HEK293T (cell line): ENCODE measurements at regions not wholly inside any gene's neighbourhood (a gene's known extent, or its start where the extent isn't known, plus 50 kb on each side); places are given as distances from the start of the nearest gene placed in this dataset.

Experiments
- CTCF ChIA-PET: fragments of 350-600 bp; formaldehyde crosslinking; extraction: SDS; loops from one replicate; lab custom pipeline; 2021; ENCODE audit warnings: antibody characterized with exemption, inconsistent platforms; lab: Yijun Ruan, JAX
- POLR2A ChIA-PET: fragments of 350-600 bp; formaldehyde crosslinking; extraction: SDS; loops from one replicate; lab custom pipeline; 2020; ENCODE audit warnings: antibody characterized with exemption, inconsistent platforms; lab: Yijun Ruan, JAX
- DNase-seq: peaks from one replicate; pipeline ENCODE4 v3.0.0; 2012; ENCODE audit warnings: mixed read lengths; ENCODE audit errors: extremely low spot score
- ARNT ChIP-seq: fragments of 450-650 bp; IDR thresholded peaks from 2 replicates; pipeline ENCODE4 v1.6.1; 2017; ENCODE audit warnings: mild to moderate bottlenecking
- BHLHE40 ChIP-seq: fragments of 450-650 bp; IDR thresholded peaks from 2 replicates; pipeline ENCODE4 v1.6.1; 2016; ENCODE audit warnings: mild to moderate bottlenecking, moderate library complexity, borderline replicate concordance
- CTBP1 ChIP-seq: fragments of 450-650 bp; IDR thresholded peaks from 2 replicates; pipeline ENCODE4 v1.6.1; 2016; ENCODE audit warnings: borderline replicate concordance
- ELF4 ChIP-seq: fragments of 450-650 bp; IDR thresholded peaks from 2 replicates; pipeline ENCODE4 v1.6.1; 2017; ENCODE audit warnings: antibody characterized with exemption
- FOXA1 ChIP-seq: fragments of 450-650 bp; IDR thresholded peaks from 2 replicates; pipeline ENCODE4 v1.6.1; 2016; ENCODE audit warnings: mild to moderate bottlenecking
- FOXK2 ChIP-seq: fragments of 450-650 bp; IDR thresholded peaks from 2 replicates; pipeline ENCODE4 v1.6.1; 2016; ENCODE audit warnings: mild to moderate bottlenecking
- FOXM1 ChIP-seq: fragments of 450-650 bp; IDR thresholded peaks from 2 replicates; pipeline ENCODE4 v1.6.1; 2017; ENCODE audit warnings: mild to moderate bottlenecking, borderline replicate concordance
- HDGF ChIP-seq: fragments of 450-650 bp; IDR thresholded peaks from 2 replicates; pipeline ENCODE4 v1.6.1; 2017; ENCODE audit warnings: antibody characterized with exemption, borderline replicate concordance
- L3MBTL2 ChIP-seq: fragments of 450-650 bp; conservative IDR thresholded peaks from 2 replicates; pipeline ENCODE4 v1.6.1; 2016; ENCODE audit warnings: mild to moderate bottlenecking
- LEF1 ChIP-seq: fragments of 450-650 bp; IDR thresholded peaks from 2 replicates; pipeline ENCODE4 v1.6.1; 2017; ENCODE audit warnings: mild to moderate bottlenecking, borderline replicate concordance
- NFRKB ChIP-seq: fragments of 450-650 bp; IDR thresholded peaks from 2 replicates; pipeline ENCODE4 v1.6.1; 2016; ENCODE audit warnings: mild to moderate bottlenecking, moderate library complexity
- SP1 ChIP-seq: fragments of 450-650 bp; IDR thresholded peaks from 2 replicates; pipeline ENCODE4 v1.6.1; 2017
- SUZ12 ChIP-seq: fragments of 450-650 bp; IDR thresholded peaks from 2 replicates; pipeline ENCODE4 v1.6.1; 2016; ENCODE audit warnings: mild to moderate bottlenecking
- TARDBP ChIP-seq: fragments of 450-650 bp; IDR thresholded peaks from 2 replicates; pipeline ENCODE4 v1.6.1; 2016
- ZNF384 ChIP-seq: fragments of 450-650 bp; IDR thresholded peaks from 2 replicates; pipeline ENCODE4 v1.6.1; 2016
- TF ChIP-seq, protein P1 (sequence below): fragments of 450-650 bp; IDR thresholded peaks from 2 replicates; pipeline ENCODE4 v1.6.1; 2016

- CTCF ChIA-PET = no interaction called here
- POLR2A ChIA-PET = no interaction called here
- TF ChIP-seq ARNT (no peak), SUZ12 (no peak), TARDBP (no peak), LEF1 (no peak), CTBP1 (no peak), NFRKB (no peak), L3MBTL2 (no peak), SP1 (no peak), ELF4 (no peak), FOXA1 (no peak), FOXM1 (no peak), ZNF384 (no peak), HDGF (no peak), BHLHE40 (no peak), FOXK2 (no peak)
- TF ChIP-seq, protein P1, sequence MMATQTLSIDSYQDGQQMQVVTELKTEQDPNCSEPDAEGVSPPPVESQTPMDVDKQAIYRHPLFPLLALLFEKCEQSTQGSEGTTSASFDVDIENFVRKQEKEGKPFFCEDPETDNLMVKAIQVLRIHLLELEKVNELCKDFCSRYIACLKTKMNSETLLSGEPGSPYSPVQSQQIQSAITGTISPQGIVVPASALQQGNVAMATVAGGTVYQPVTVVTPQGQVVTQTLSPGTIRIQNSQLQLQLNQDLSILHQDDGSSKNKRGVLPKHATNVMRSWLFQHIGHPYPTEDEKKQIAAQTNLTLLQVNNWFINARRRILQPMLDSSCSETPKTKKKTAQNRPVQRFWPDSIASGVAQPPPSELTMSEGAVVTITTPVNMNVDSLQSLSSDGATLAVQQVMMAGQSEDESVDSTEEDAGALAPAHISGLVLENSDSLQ = no peak
- no peak for DNase-seq
Observed at GRCh38 chr4:12172198-12172973, 743.7 kb upstream of the HS3ST1 start.

DNA sequence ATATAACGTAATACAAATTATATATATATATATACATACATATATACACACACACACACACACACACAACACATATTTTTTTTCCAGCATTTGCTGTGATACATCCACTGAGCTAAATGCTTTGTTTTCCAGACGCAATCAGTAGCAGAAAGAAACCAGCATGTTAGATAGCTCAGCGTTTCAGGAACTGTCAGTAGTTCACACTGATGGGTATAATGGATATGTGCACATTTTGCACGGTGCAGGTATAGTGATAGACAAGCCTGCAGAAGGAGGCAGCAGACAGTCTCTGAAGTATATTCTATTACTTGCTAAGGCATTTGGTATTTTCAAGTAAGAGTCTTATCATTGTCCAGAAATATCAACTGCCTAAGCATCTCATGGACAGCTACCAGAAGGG, 741.6 kb upstream of the HS3ST1 start:
- TF ChIP-seq FOXK2 (no peak), FOXA1 (no peak), SP1 (no peak)
- TF ChIP-seq, protein P1 = no peak
- ChIA-PET POLR2A (no interaction called here), CTCF (no interaction called here)
- no peak for DNase-seq

- CTCF ChIA-PET = no interaction called here
- DNase-seq = no peak
- POLR2A ChIA-PET = no interaction called here
- TF ChIP-seq LEF1 = no peak
- TF ChIP-seq L3MBTL2 = no peak
- no peak for TF ChIP-seq SP1
- TF ChIP-seq ARNT = no peak
- no peak for TF ChIP-seq SUZ12
- TF ChIP-seq ZNF384 = no peak
- TF ChIP-seq TARDBP = no peak
Observed at GRCh38 chr4:12165616-12166015, 736.9 kb upstream of the HS3ST1 start.

GRCh38 chr4:12146339-12146738, 717.6 kb upstream of the HS3ST1 start:
- DNase-seq = no peak
- CTCF ChIA-PET = no interaction called here
- TF ChIP-seq ZNF384 = no peak
- TF ChIP-seq, protein P1 = no peak
- no peak for TF ChIP-seq BHLHE40
- no peak for TF ChIP-seq FOXK2
- no peak for TF ChIP-seq LEF1
- TF ChIP-seq CTBP1 = no peak
- no peak for TF ChIP-seq FOXM1
- no peak for TF ChIP-seq HDGF
- no peak for TF ChIP-seq NFRKB
- TF ChIP-seq ARNT = no peak
- TF ChIP-seq TARDBP = no peak
- POLR2A ChIA-PET = no interaction called here

- TF ChIP-seq, protein P1 = no peak
- TF ChIP-seq TARDBP (no peak), HDGF (no peak), SUZ12 (no peak), FOXK2 (no peak), SP1 (no peak), ARNT (no peak), NFRKB (no peak), FOXM1 (no peak), FOXA1 (no peak), ELF4 (no peak), ZNF384 (no peak)
- no peak for DNase-seq
- CTCF ChIA-PET = no interaction called here
- POLR2A ChIA-PET = no interaction called here
Observed at GRCh38 chr4:12145768-12146167, 717.1 kb upstream of the HS3ST1 start.

GRCh38 chr4:12145106-12145505, 716.4 kb upstream of the HS3ST1 start:
- TF ChIP-seq LEF1 (no peak), ZNF384 (no peak), L3MBTL2 (no peak), SP1 (no peak), CTBP1 (no peak), ARNT (no peak), FOXA1 (no peak), BHLHE40 (no peak)
- POLR2A ChIA-PET = no interaction called here

More at GRCh38 chr4:12145106-12145505, 716.4 kb upstream of the HS3ST1 start:
- DNase-seq = no peak
- CTCF ChIA-PET = no interaction called here
